HL-60 (cell line): ENCODE measurements at regions not wholly inside any gene's neighbourhood (a gene's known extent, or its start where the extent isn't known, plus 50 kb on each side); places are given as distances from the start of the nearest gene placed in this dataset.

ENCODE experiments used
- DNase-seq, 2 experiments: peaks; one replicate each; pipeline ENCODE4 v3.0.0-alpha.2; 2010 to 2020; ENCODE audit warnings: low read depth in 1 of 2, low spot score in 1 of 2
- H3K27ac ChIP-seq: fragments of 250-450 bp; sonication (Bioruptor Pico); replicated peaks from 2 replicates; pipeline ENCODE4 v1.5.1; 2020; ENCODE audit warnings: mild to moderate bottlenecking, moderate library complexity
- H3K27me3 ChIP-seq: fragments of 250-450 bp; sonication (Bioruptor Pico); 2 replicates; pipeline ENCODE4 v1.5.1; 2021; ENCODE audit warnings: mild to moderate bottlenecking, moderate library complexity; ENCODE audit not compliant: insufficient read depth, poor library complexity, severe bottlenecking
- H3K4me3 ChIP-seq: replicated peaks from 2 replicates; pipeline ENCODE4 v1.5.1; 2011; ENCODE audit warnings: mild to moderate bottlenecking, control low read depth, low read length; ENCODE audit not compliant: insufficient read depth
- CTCF ChIP-seq: IDR thresholded peaks from one replicate; pipeline ENCODE4 v1.5.1; 2011; ENCODE audit warnings: low read length, control low read depth, inconsistent platforms; ENCODE audit not compliant: insufficient read depth
- GABPA ChIP-seq: IDR thresholded peaks from 2 replicates; pipeline ENCODE4 v1.6.1; 2012; ENCODE audit warnings: low read depth
- POLR2AphosphoS5 ChIP-seq: IDR thresholded peaks from 2 replicates; pipeline ENCODE4 v1.6.1; 2012; ENCODE audit warnings: low read depth
- REST ChIP-seq: IDR thresholded peaks from 2 replicates; pipeline ENCODE4 v1.6.1; 2012; ENCODE audit warnings: low read depth; ENCODE audit not compliant: insufficient replicate concordance
- SPI1 ChIP-seq: IDR thresholded peaks from 2 replicates; pipeline ENCODE4 v1.6.1; 2012; ENCODE audit warnings: low read depth, mild to moderate bottlenecking, borderline replicate concordance

GRCh38 chr10:44843484-44843883 is 67.7 kb upstream of the TMEM72 start:
- TF ChIP-seq REST (no peak), SPI1 (no peak), CTCF (no peak), POLR2AphosphoS5 (no peak), GABPA (no peak)
- no peak for DNase-seq
- Histone ChIP-seq H3K27ac (no peak overlapping the region), H3K27me3 (no peaks in the 10 kb centered on the region), H3K4me3 (no peak overlapping the region)

- no peaks in the 10 kb centered on the region for H3K27me3 ChIP-seq
- TF ChIP-seq GABPA: no peak
- TF ChIP-seq POLR2AphosphoS5: no peak
- TF ChIP-seq REST: no peak
- TF ChIP-seq CTCF: no peak
- no peak overlapping the region for H3K27ac ChIP-seq
- no peak overlapping the region for H3K4me3 ChIP-seq
- no peak for DNase-seq
Observed at GRCh38 chr10:44845361-44846175, 65.6 kb upstream of the TMEM72 start.

- TF ChIP-seq SPI1 (no peak), POLR2AphosphoS5 (no peak)
Observed at GRCh38 chr10:44847110-44847509, 64.0 kb upstream of the TMEM72 start.

GRCh38 chr10:44848211-44848610 is 62.9 kb upstream of the TMEM72 start:
- H3K27me3 ChIP-seq: no peaks in the 10 kb centered on the region
- H3K4me3 ChIP-seq: no peak overlapping the region
- DNase-seq: no peak
- TF ChIP-seq REST: no peak
- no peak for TF ChIP-seq POLR2AphosphoS5
- no peak for TF ChIP-seq SPI1
- TF ChIP-seq CTCF: no peak
- no peak for TF ChIP-seq GABPA
- no peak overlapping the region for H3K27ac ChIP-seq

More at GRCh38 chr10:44847110-44847509, 64.0 kb upstream of the TMEM72 start:
- no peak overlapping the region for H3K4me3 ChIP-seq
- no peaks in the 10 kb centered on the region for H3K27me3 ChIP-seq
- no peak for DNase-seq
- H3K27ac ChIP-seq: no peak overlapping the region
